PC-3 (cell line): ENCODE measurements at regions not wholly inside any gene's neighbourhood (a gene's known extent, or its start where the extent isn't known, plus 50 kb on each side); places are given as distances from the start of the nearest gene placed in this dataset.

ENCODE experiments used
- ATAC-seq: fragments of 200-7000 bp; cut with Tn5 transposase; 2 replicates; pipeline ENCODE4 v1.9.1; 2020; ENCODE audit warnings: mild to moderate bottlenecking, moderate library complexity
- BruUV-seq: library from RNA; stranded (reverse); fragments of 400-500 nt; replicated peaks from 2 replicates; lab custom pipeline; 2021; lab: Mats Ljungman, UMichigan
- CTCF ChIA-PET: fragments of 300-600 bp; sonication (Branson Sonifier 250); formaldehyde crosslinking; loops from one replicate; lab custom pipeline; 2022; ENCODE audit warnings: antibody characterized with exemption; lab: Charles Lee
- POLR2A ChIA-PET: fragments of 300-600 bp; sonication (Branson Sonifier 250); formaldehyde crosslinking; loops from one replicate; lab custom pipeline; 2022; ENCODE audit warnings: antibody characterized with exemption; ENCODE audit not compliant: unreplicated experiment; lab: Charles Lee
- DNase-seq: peaks from one replicate; pipeline ENCODE4 v3.0.0-alpha.2; 2015
- H2AFZ ChIP-seq: fragments of 300-600 bp; sonication (generic); 2 replicates; pipeline ENCODE4 v1.6.0; 2016; ENCODE audit warnings: antibody characterized with exemption, low read length
- H3F3A ChIP-seq: fragments of 300-600 bp; sonication (generic); one replicate; pipeline ENCODE4 v1.6.0; 2017; ENCODE audit warnings: antibody characterized with exemption, low read length, control low read depth, mild to moderate bottlenecking; ENCODE audit not compliant: unreplicated experiment
- H3K27ac ChIP-seq: fragments of 300-600 bp; sonication (generic); 2 replicates; pipeline ENCODE4 v1.5.1; 2016; ENCODE audit warnings: mild to moderate bottlenecking, low read length
- H3K27me3 ChIP-seq: fragments of 300-600 bp; sonication (generic); 2 replicates; pipeline ENCODE4 v1.6.1; 2016; ENCODE audit warnings: low read length, mixed read lengths
- H3K36me3 ChIP-seq: fragments of 300-600 bp; sonication (generic); 2 replicates; pipeline ENCODE4 v1.6.1; 2016; ENCODE audit warnings: low read depth, mixed run types, low read length, mixed read lengths
- H3K4me1 ChIP-seq: fragments of 300-600 bp; sonication (generic); 2 replicates; pipeline ENCODE4 v1.5.1; 2016; ENCODE audit warnings: low read length; ENCODE audit not compliant: insufficient read depth
- H3K4me2 ChIP-seq: fragments of 300-600 bp; sonication (generic); 2 replicates; pipeline ENCODE4 v1.6.0; 2016; ENCODE audit warnings: low read length
- H3K4me3 ChIP-seq: fragments of 300-600 bp; sonication (generic); 2 replicates; pipeline ENCODE4 v1.5.1; 2016; ENCODE audit warnings: mild to moderate bottlenecking, low read length, mixed read lengths
- H3K79me2 ChIP-seq: fragments of 300-600 bp; sonication (generic); 2 replicates; pipeline ENCODE4 v1.6.1; 2017; ENCODE audit warnings: low read length, mixed read lengths
- H3K9ac ChIP-seq: fragments of 300-600 bp; sonication (generic); 2 replicates; pipeline ENCODE4 v1.6.0; 2016; ENCODE audit warnings: mild to moderate bottlenecking, low read length
- H3K9me2 ChIP-seq: fragments of 300-600 bp; sonication (generic); replicated peaks from 2 replicates; pipeline ENCODE4 v1.6.1; 2016; ENCODE audit warnings: mixed run types, low read length, mixed read lengths
- H3K9me3 ChIP-seq: fragments of 300-600 bp; sonication (generic); 2 replicates; pipeline ENCODE4 v1.6.1; 2016; ENCODE audit warnings: low read length, mixed read lengths
- H4K20me1 ChIP-seq: fragments of 300-600 bp; sonication (generic); 2 replicates; pipeline ENCODE4 v1.6.1; 2016; ENCODE audit warnings: low read length, mixed read lengths
- EZH2 ChIP-seq: fragments of 300-600 bp; sonication (generic); IDR thresholded peaks from one replicate; pipeline ENCODE4 v1.6.1; 2017; ENCODE audit warnings: antibody characterized with exemption, mild to moderate bottlenecking, low read length; ENCODE audit not compliant: unreplicated experiment
- EZH2phosphoT487 ChIP-seq: fragments of 300-600 bp; sonication (generic); IDR thresholded peaks from 2 replicates; pipeline ENCODE4 v1.6.1; 2018; ENCODE audit warnings: mild to moderate bottlenecking, antibody characterized with exemption, low read length, borderline replicate concordance
- intact Hi-C: fragments of 100-400 bp; cut with micrococcal nuclease; formaldehyde crosslinking; loops from 2 replicates; pipeline ENCODE4 v1.9.0; 2023
- TF ChIP-seq, protein P1 (sequence below): fragments of 300-600 bp; sonication (generic); conservative IDR thresholded peaks from 2 replicates; pipeline ENCODE4 v1.5.1; 2017; ENCODE audit warnings: antibody characterized with exemption, low read depth, mild to moderate bottlenecking, low read length

GRCh38 chr2:156703642-156704041, 267.5 kb downstream of the GPD2 start:
- no peak overlapping the region for H3K4me2 ChIP-seq
- H3K9ac ChIP-seq = no peak overlapping the region
- CTCF ChIA-PET = no interaction called here
- POLR2A ChIA-PET = no interaction called here
- no TSS peak for BruUV-seq
- intact Hi-C loops = no loop called here
- H3K27ac ChIP-seq = no peak overlapping the region
- TF ChIP-seq EZH2phosphoT487 = no peak
- TF ChIP-seq EZH2 = no peak
- TF ChIP-seq, protein P1, sequence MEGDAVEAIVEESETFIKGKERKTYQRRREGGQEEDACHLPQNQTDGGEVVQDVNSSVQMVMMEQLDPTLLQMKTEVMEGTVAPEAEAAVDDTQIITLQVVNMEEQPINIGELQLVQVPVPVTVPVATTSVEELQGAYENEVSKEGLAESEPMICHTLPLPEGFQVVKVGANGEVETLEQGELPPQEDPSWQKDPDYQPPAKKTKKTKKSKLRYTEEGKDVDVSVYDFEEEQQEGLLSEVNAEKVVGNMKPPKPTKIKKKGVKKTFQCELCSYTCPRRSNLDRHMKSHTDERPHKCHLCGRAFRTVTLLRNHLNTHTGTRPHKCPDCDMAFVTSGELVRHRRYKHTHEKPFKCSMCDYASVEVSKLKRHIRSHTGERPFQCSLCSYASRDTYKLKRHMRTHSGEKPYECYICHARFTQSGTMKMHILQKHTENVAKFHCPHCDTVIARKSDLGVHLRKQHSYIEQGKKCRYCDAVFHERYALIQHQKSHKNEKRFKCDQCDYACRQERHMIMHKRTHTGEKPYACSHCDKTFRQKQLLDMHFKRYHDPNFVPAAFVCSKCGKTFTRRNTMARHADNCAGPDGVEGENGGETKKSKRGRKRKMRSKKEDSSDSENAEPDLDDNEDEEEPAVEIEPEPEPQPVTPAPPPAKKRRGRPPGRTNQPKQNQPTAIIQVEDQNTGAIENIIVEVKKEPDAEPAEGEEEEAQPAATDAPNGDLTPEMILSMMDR = no peak
- H4K20me1 ChIP-seq = no peaks in the 10 kb centered on the region
- DNase-seq (no peak), ATAC-seq (no peak)
- H3K4me1 ChIP-seq = peaks cover 17% of the 10 kb centered on the region
- no peaks in the 10 kb centered on the region for H3K27me3 ChIP-seq
- no peak overlapping the region for H3K4me3 ChIP-seq
- no peak overlapping the region for H2AFZ ChIP-seq
- no peaks in the 10 kb centered on the region for H3K9me3 ChIP-seq
- no peaks in the 10 kb centered on the region for H3K36me3 ChIP-seq
- no peaks in the 10 kb centered on the region for H3F3A ChIP-seq
- H3K9me2 ChIP-seq = no peaks in the 10 kb centered on the region
- no peaks in the 10 kb centered on the region for H3K79me2 ChIP-seq

DNA sequence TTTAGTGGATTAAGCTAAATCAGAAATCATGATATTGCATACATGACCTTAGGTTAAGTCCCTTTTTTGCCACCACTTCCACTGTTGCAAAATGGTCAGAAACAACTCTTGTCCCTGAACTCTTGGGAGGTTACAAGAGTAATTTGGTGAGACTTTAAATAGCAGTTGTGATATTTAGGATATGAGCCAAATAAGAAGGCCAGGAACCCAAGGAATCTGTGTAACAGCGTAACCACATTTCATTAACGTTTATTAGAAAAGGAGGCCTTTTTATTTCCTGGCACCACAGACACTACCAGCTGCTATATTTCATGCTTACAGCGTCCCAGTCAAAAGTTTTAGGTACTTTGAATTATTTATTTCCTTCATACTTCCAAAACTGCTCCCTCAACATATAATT, 268.0 kb downstream of the GPD2 start:
- no TSS peak for BruUV-seq
- intact Hi-C loops = no loop called here
- POLR2A ChIA-PET = no interaction called here

GRCh38 chr2:156704617-156705016, 268.4 kb downstream of the GPD2 start:
- H3K9me3 ChIP-seq = no peaks in the 10 kb centered on the region
- no peaks in the 10 kb centered on the region for H4K20me1 ChIP-seq
- H2AFZ ChIP-seq = no peak overlapping the region
- no peaks in the 10 kb centered on the region for H3K27me3 ChIP-seq
- TF ChIP-seq EZH2 (no peak), EZH2phosphoT487 (no peak)
- TF ChIP-seq, protein P1 = no peak
- no peaks in the 10 kb centered on the region for H3K36me3 ChIP-seq
- no peak overlapping the region for H3K4me3 ChIP-seq
- no peak overlapping the region for H3K27ac ChIP-seq
- no peaks in the 10 kb centered on the region for H3F3A ChIP-seq
- peaks cover 19% of the 10 kb centered on the region for H3K4me1 ChIP-seq
- H3K4me2 ChIP-seq = no peak overlapping the region
- ChIA-PET CTCF (no interaction called here), POLR2A (no interaction called here)
- DNase-seq = no peak
- intact Hi-C loops = loop anchor here (5.0 kb wide), 1 partner anchor 78 kb away; no protein-coding TSS in a partner anchor
- no peak for ATAC-seq
- no peaks in the 10 kb centered on the region for H3K9me2 ChIP-seq
- no TSS peak for BruUV-seq
- no peaks in the 10 kb centered on the region for H3K79me2 ChIP-seq
- no peak overlapping the region for H3K9ac ChIP-seq

More for the DNA sequence above, 268.0 kb downstream of the GPD2 start:
- no peak overlapping the region for H3K4me2 ChIP-seq
- H3K36me3 ChIP-seq = no peaks in the 10 kb centered on the region
- H4K20me1 ChIP-seq = no peaks in the 10 kb centered on the region
- H3K9me3 ChIP-seq = no peaks in the 10 kb centered on the region
- no peak overlapping the region for H3K4me3 ChIP-seq
- no peaks in the 10 kb centered on the region for H3F3A ChIP-seq
- TF ChIP-seq EZH2phosphoT487 = no peak
- TF ChIP-seq, protein P1 = no peak
- TF ChIP-seq EZH2 = no peak
- CTCF ChIA-PET = no interaction called here
- no peaks in the 10 kb centered on the region for H3K79me2 ChIP-seq
- no peak overlapping the region for H2AFZ ChIP-seq
- no peak overlapping the region for H3K27ac ChIP-seq
- H3K9me2 ChIP-seq = no peaks in the 10 kb centered on the region
- no peak for DNase-seq
- ATAC-seq = no peak
- peaks cover 19% of the 10 kb centered on the region for H3K4me1 ChIP-seq
- no peaks in the 10 kb centered on the region for H3K27me3 ChIP-seq
- H3K9ac ChIP-seq = no peak overlapping the region
